Fibroblast of lung (primary cell): ENCODE measurements at regions not wholly inside any gene's neighbourhood (a gene's known extent, or its start where the extent isn't known, plus 50 kb on each side); places are given as distances from the start of the nearest gene placed in this dataset.

Experiments
- DNase-seq, 2 donors: peaks; one replicate each; pipeline versions ENCODE4 v3.0.0 to v3.0.0-alpha.2; 2010; ENCODE audit warnings: low read depth in 2 of 2
- H2AFZ ChIP-seq: 2 replicates; pipeline ENCODE4 v1.5.1; 2012; ENCODE audit warnings: low read length, control low read depth, inconsistent platforms
- H3K27ac ChIP-seq: 2 replicates; pipeline ENCODE4 v1.5.1; 2011; ENCODE audit warnings: low read length, control low read depth; ENCODE audit not compliant: insufficient read depth
- H3K27me3 ChIP-seq: 2 replicates; pipeline ENCODE4 v1.5.1; 2011; ENCODE audit warnings: mild to moderate bottlenecking, low read length; ENCODE audit not compliant: control insufficient read depth, insufficient read depth
- H3K36me3 ChIP-seq: 2 replicates; pipeline ENCODE4 v1.5.1; 2011; ENCODE audit warnings: low read length; ENCODE audit not compliant: control insufficient read depth, insufficient read depth
- H3K4me1 ChIP-seq: 2 replicates; pipeline ENCODE4 v1.5.1; 2011; ENCODE audit warnings: low read length; ENCODE audit not compliant: control insufficient read depth, insufficient read depth; ENCODE audit errors: extremely low read depth
- H3K4me2 ChIP-seq: 2 replicates; pipeline ENCODE4 v1.5.1; 2011; ENCODE audit warnings: low read length, control low read depth; ENCODE audit not compliant: insufficient read depth; ENCODE audit errors: extremely low read depth
- H3K4me3 ChIP-seq, 4 experiments: fragments of 200-600 bp in 1 of 4; sonication (generic) in 1 of 4; replicated peaks in 1 of 4; 2 replicates each; pipeline ENCODE4 v1.5.1; 2011 to 2016; ENCODE audit warnings: low read length in 4 of 4, low read depth in 3 of 4, mild to moderate bottlenecking in 3 of 4, control low read depth in 2 of 4, inconsistent platforms in 1 of 4, mixed read lengths in 1 of 4; ENCODE audit not compliant: insufficient read depth in 1 of 4; ENCODE audit errors: control extremely low read depth in 1 of 4
- H3K79me2 ChIP-seq: 2 replicates; pipeline ENCODE4 v1.5.1; 2012; ENCODE audit warnings: mild to moderate bottlenecking, low read length, inconsistent platforms; ENCODE audit not compliant: control insufficient read depth, insufficient read depth
- H3K9ac ChIP-seq: 2 replicates; pipeline ENCODE4 v1.5.1; 2011; ENCODE audit warnings: mild to moderate bottlenecking, low read length, control low read depth; ENCODE audit not compliant: insufficient read depth
- H3K9me3 ChIP-seq: 2 replicates; pipeline ENCODE4 v1.5.1; 2012; ENCODE audit warnings: low read depth, low read length; ENCODE audit not compliant: control insufficient read depth, insufficient read depth
- H4K20me1 ChIP-seq: 2 replicates; pipeline ENCODE4 v1.5.1; 2011; ENCODE audit warnings: low read length; ENCODE audit not compliant: control insufficient read depth, insufficient read depth; ENCODE audit errors: extremely low read depth
- CTCF ChIP-seq, 2 donors: IDR thresholded peaks in 1 of 2; conservative IDR thresholded peaks in 1 of 2; 1 replicate in 1 of 2; 2 replicates in 1 of 2; pipeline ENCODE4 v1.5.1; 2011 to 2012; ENCODE audit warnings: low read length in 2 of 2, control low read depth in 1 of 2, inconsistent platforms in 1 of 2, low read depth in 1 of 2, mild to moderate bottlenecking in 1 of 2
- EZH2 ChIP-seq: IDR thresholded peaks from 2 replicates; pipeline ENCODE4 v1.5.1; 2012; ENCODE audit warnings: low read length, control low read depth, mild to moderate bottlenecking; ENCODE audit errors: missing control alignments

DNA sequence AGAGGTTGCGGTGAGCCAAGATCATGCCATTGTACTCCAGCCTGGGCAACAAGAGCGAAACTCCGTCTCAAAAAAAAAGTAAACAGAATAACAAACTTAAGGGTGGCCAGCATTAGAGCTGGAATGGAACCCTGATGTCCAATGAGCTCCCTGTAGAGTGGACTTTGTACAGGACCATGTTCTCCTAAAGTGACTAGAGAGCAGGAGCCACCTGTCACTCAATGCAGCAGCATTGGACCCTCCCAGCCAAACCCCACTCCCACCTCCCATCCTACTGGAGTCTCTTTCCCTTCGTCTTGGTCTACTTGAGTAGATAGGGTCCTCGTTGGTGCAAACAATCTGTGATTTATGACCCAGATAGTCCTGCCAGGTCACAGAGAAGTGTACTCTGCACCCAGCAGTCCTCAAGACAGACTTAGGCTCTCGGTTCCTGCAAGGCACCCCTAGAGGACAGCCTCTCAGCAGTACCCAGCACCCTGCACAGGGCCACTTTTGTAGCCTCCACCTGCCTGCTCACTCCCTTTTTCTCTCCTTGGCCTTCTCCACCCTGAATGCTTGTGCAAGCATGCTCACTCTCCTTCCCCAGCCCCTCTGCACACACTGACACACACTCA is 69.2 kb upstream of the ZNF281 start:
- Histone ChIP-seq H3K4me2 (no peak overlapping the region), H3K27ac (no peak overlapping the region), H2AFZ (no peak overlapping the region), H3K27me3 (no peaks in the 10 kb centered on the region), H4K20me1 (no peaks in the 10 kb centered on the region), H3K4me1 (peaks cover 10% of the 10 kb centered on the region), H3K36me3 (no peaks in the 10 kb centered on the region), H3K79me2 (no peaks in the 10 kb centered on the region), H3K9me3 (no peaks in the 10 kb centered on the region), H3K9ac (no peak overlapping the region), H3K4me3 (no peak overlapping the region)
- DNase-seq: no peak
- no peak for TF ChIP-seq EZH2
- TF ChIP-seq CTCF (conservative IDR thresholded peaks at IDR 0.05 in 1 of 2, IDR thresholded peaks at IDR 0.05 in 1 of 2; ENCODE audit: low read depth in 1 of 2, low read length in 2 of 2): no peak

GRCh38 chr1:200478239-200478623 is 68.4 kb upstream of the ZNF281 start:
- no peaks in the 10 kb centered on the region for H3K9me3 ChIP-seq
- H4K20me1 ChIP-seq: no peaks in the 10 kb centered on the region
- H3K4me3 ChIP-seq: no peak overlapping the region
- no peak for TF ChIP-seq EZH2
- TF ChIP-seq CTCF (conservative IDR thresholded peaks at IDR 0.05 in 1 of 2, IDR thresholded peaks at IDR 0.05 in 1 of 2; ENCODE audit: low read depth in 1 of 2, low read length in 2 of 2): no peak
- H3K9ac ChIP-seq: no peak overlapping the region
- H3K27ac ChIP-seq: no peak overlapping the region
- H3K4me2 ChIP-seq: no peak overlapping the region
- H3K4me1 ChIP-seq: peaks cover 6% of the 10 kb centered on the region
- H3K27me3 ChIP-seq: no peaks in the 10 kb centered on the region
- no peak for DNase-seq
- no peak overlapping the region for H2AFZ ChIP-seq
- no peaks in the 10 kb centered on the region for H3K79me2 ChIP-seq
- no peaks in the 10 kb centered on the region for H3K36me3 ChIP-seq

GRCh38 chr1:200474633-200475032 is 64.8 kb upstream of the ZNF281 start:
- Histone ChIP-seq H3K4me1 (peaks cover 5% of the 10 kb centered on the region), H3K4me3 (no peak overlapping the region), H3K4me2 (no peak overlapping the region), H3K27ac (no peak overlapping the region), H3K36me3 (no peaks in the 10 kb centered on the region), H2AFZ (no peak overlapping the region), H3K9me3 (no peaks in the 10 kb centered on the region), H3K79me2 (no peaks in the 10 kb centered on the region), H4K20me1 (no peaks in the 10 kb centered on the region), H3K27me3 (no peaks in the 10 kb centered on the region), H3K9ac (no peak overlapping the region)
- TF ChIP-seq CTCF (conservative IDR thresholded peaks at IDR 0.05 in 1 of 2, IDR thresholded peaks at IDR 0.05 in 1 of 2; ENCODE audit: low read depth in 1 of 2, low read length in 2 of 2) (no peak), EZH2 (no peak)
- no peak for DNase-seq
